K562 (cell line): ENCODE measurements at regions not wholly inside any gene's neighbourhood (a gene's known extent, or its start where the extent isn't known, plus 50 kb on each side); places are given as distances from the start of the nearest gene placed in this dataset.

ENCODE experiments used
- ATAC-seq: fragments of 200-7000 bp; cut with Tn5 transposase; 3 replicates; pipeline ENCODE4 v1.9.1; 2020; ENCODE audit warnings: moderate library complexity
- BruUV-seq: library from RNA; stranded (reverse); fragments of 400-500 nt; replicated peaks from 2 replicates; lab custom pipeline; 2021; lab: Mats Ljungman, UMichigan
- CTCF ChIA-PET: fragments of 300-600 bp; formaldehyde crosslinking; extraction: SDS; loops from one replicate; lab custom pipeline; 2021; ENCODE audit warnings: low intra/inter-chr PET ratio; lab: Yijun Ruan, JAX
- POLR2A ChIA-PET: fragments of 300-600, 350-650 bp; sonication (Branson Sonifier 250); formaldehyde crosslinking; extraction: SDS; loops from one replicate; lab custom pipeline; 2021; ENCODE audit warnings: antibody characterized with exemption, inconsistent platforms; lab: Yijun Ruan, JAX
- DNase-seq, 4 experiments: peaks; one replicate each; pipeline versions ENCODE4 v3.0.0 to v3.0.0-alpha.2; 2011 to 2018; ENCODE audit warnings: low spot score in 3 of 4, mixed read lengths in 3 of 4; ENCODE audit errors: extremely low read depth in 1 of 4
- FAIRE-seq: peaks from 2 replicates; lab custom pipeline; 2011; peaks lifted over from hg19 to GRCh38; lab: Jason Lieb, UNC
- H2AFZ ChIP-seq: 2 replicates; pipeline ENCODE4 v1.6.0; 2011; ENCODE audit warnings: low read depth, low read length, control low read depth, inconsistent platforms
- H3K27ac ChIP-seq: fragments of 200-600 bp; 3 replicates; pipeline ENCODE4 v1.8.0; 2011; ENCODE audit warnings: low read depth, mild to moderate bottlenecking, control low read depth, inconsistent platforms, low read length, moderate library complexity, mixed read lengths; ENCODE audit errors: extremely low read depth
- H3K27me3 ChIP-seq, 2 experiments: fragments of 300-600 bp in 1 of 2; 2 replicates in 1 of 2; 3 replicates in 1 of 2; pipeline versions ENCODE4 v1.6.0 to v1.8.0; 2011; ENCODE audit warnings: inconsistent platforms in 2 of 2, low read length in 2 of 2, mild to moderate bottlenecking in 1 of 2, mixed read lengths in 1 of 2, moderate library complexity in 1 of 2; ENCODE audit not compliant: control insufficient read depth in 2 of 2, insufficient read depth in 2 of 2
- H3K36me3 ChIP-seq: fragments of 300-600 bp; 3 replicates; pipeline ENCODE4 v1.8.0; 2011; ENCODE audit warnings: mild to moderate bottlenecking, low read length, inconsistent platforms; ENCODE audit not compliant: control insufficient read depth, insufficient read depth
- H3K4me1 ChIP-seq, 2 experiments: fragments of 200-600 bp in 1 of 2; replicated peaks in 1 of 2; 2 replicates in 1 of 2; 3 replicates in 1 of 2; pipeline versions ENCODE4 v1.5.1 to v1.8.0; 2011; ENCODE audit warnings: inconsistent platforms in 2 of 2, low read length in 2 of 2, mild to moderate bottlenecking in 1 of 2, mixed read lengths in 1 of 2, moderate library complexity in 1 of 2; ENCODE audit not compliant: control insufficient read depth in 2 of 2, insufficient read depth in 2 of 2
- H3K4me2 ChIP-seq: 2 replicates; pipeline ENCODE4 v1.6.1; 2011; ENCODE audit warnings: low read length, control low read depth, inconsistent platforms, mixed read lengths; ENCODE audit not compliant: insufficient read depth
- H3K4me3 ChIP-seq: fragments of 200-600 bp; sonication (generic), shearing (Covaris generic); 2 replicates; pipeline ENCODE4 v1.5.1; 2016; ENCODE audit warnings: control low read depth, inconsistent platforms
- H3K79me2 ChIP-seq: fragments of 200-600 bp; 3 replicates; pipeline ENCODE4 v1.8.0; 2011; ENCODE audit warnings: low read length, inconsistent platforms; ENCODE audit not compliant: control insufficient read depth, insufficient read depth
- H3K9ac ChIP-seq, 2 experiments: 2 replicates each; pipeline versions ENCODE4 v1.6.0 to v1.6.1; 2011; ENCODE audit warnings: low read depth in 2 of 2, low read length in 2 of 2, control low read depth in 1 of 2, inconsistent platforms in 1 of 2, mild to moderate bottlenecking in 1 of 2, mixed read lengths in 1 of 2; ENCODE audit not compliant: insufficient read depth in 1 of 2
- H3K9me1 ChIP-seq: one replicate; pipeline ENCODE4 v1.6.0; 2011; ENCODE audit warnings: inconsistent platforms, mild to moderate bottlenecking, low read length, moderate library complexity; ENCODE audit not compliant: control insufficient read depth, insufficient read depth
- H3K9me3 ChIP-seq: replicated peaks from 2 replicates; pipeline ENCODE4 v1.5.1; 2011; ENCODE audit warnings: low read depth, low read length, inconsistent platforms; ENCODE audit not compliant: control insufficient read depth, insufficient read depth
- H4K20me1 ChIP-seq: replicated peaks from 2 replicates; pipeline ENCODE4 v1.6.1; 2011; ENCODE audit warnings: low read length, inconsistent platforms, mixed read lengths; ENCODE audit not compliant: control insufficient read depth, insufficient read depth
- ARID1B ChIP-seq: fragments of 450-650 bp; IDR thresholded peaks from 2 replicates; pipeline ENCODE4 v1.6.1; 2016; ENCODE audit warnings: antibody characterized with exemption, mild to moderate bottlenecking, inconsistent platforms
- FOXK2 ChIP-seq, 2 experiments: fragments of 450-650 bp; IDR thresholded peaks in 1 of 2; conservative IDR thresholded peaks in 1 of 2; 2 replicates each; pipeline ENCODE4 v1.6.1; 2016; ENCODE audit warnings: low read depth in 2 of 2, mild to moderate bottlenecking in 1 of 2
- HDAC1 ChIP-seq, 2 experiments: fragments of 450-650 bp; IDR thresholded peaks; 2 replicates each; pipeline ENCODE4 v1.6.1; 2016 to 2017; ENCODE audit warnings: inconsistent platforms in 1 of 2, mild to moderate bottlenecking in 1 of 2, moderate library complexity in 1 of 2
- NR2C1 ChIP-seq, 2 experiments: fragments of 450-650 bp; IDR thresholded peaks; 2 replicates each; pipeline ENCODE4 v1.6.1; 2017; ENCODE audit warnings: mild to moderate bottlenecking in 2 of 2, antibody characterized with exemption in 1 of 2, inconsistent platforms in 1 of 2, missing compliant biosample characterization in 1 of 2, missing genetic modification characterization in 1 of 2
- TCFL5 ChIP-seq: fragments of 250-450 bp; sonication (Bioruptor Pico); conservative IDR thresholded peaks from 2 replicates; pipeline ENCODE4 v1.6.1; 2021; ENCODE audit warnings: mild to moderate bottlenecking, moderate library complexity, matching md5 sums
- U2AF2 ChIP-seq: fragments of 200-400 bp; formaldehyde crosslinking; optimal IDR thresholded peaks from 2 replicates; pipeline ENCODE3; 2017; ENCODE audit warnings: low read depth, mild to moderate bottlenecking, low read length
- ZNF140 ChIP-seq: fragments of 250-450 bp; sonication (Bioruptor Pico); IDR thresholded peaks from 2 replicates; pipeline ENCODE4 v1.8.0; 2021; ENCODE audit warnings: moderate library complexity, mild to moderate bottlenecking, inconsistent platforms
- ZNF354B ChIP-seq: fragments of 250-450 bp; sonication (Bioruptor Pico); IDR thresholded peaks from 2 replicates; pipeline ENCODE4 v1.4.0; 2020
- WGBS: fragments of 100-300 bp; shearing (Covaris generic); methylation state at CpG from one replicate; pipeline ENCODE4 v1.1.6; 2016; ENCODE audit warnings: low coverage, mixed read lengths; ENCODE audit not compliant: insufficient coverage; ENCODE audit errors: missing lambda C conversion rate; 5-methylcytosine and 5-hydroxymethylcytosine counted together
- in situ Hi-C: fragments of 300-500 bp; cut with MboI; formaldehyde crosslinking; loops from 4 replicates; pipeline ENCODE4 v1.15.0; 2018; ENCODE audit warnings: inconsistent platforms, mixed read lengths
- intact Hi-C: fragments of 100-400 bp; cut with micrococcal nuclease; formaldehyde crosslinking; loops from 2 replicates; pipeline ENCODE4 v1.14.2; 2022
- TF ChIP-seq, protein P1 (sequence below), 2 experiments: fragments of 250-450 bp in 1 of 2; fragments of 450-650 bp in 1 of 2; sonication (Bioruptor Pico) in 1 of 2; IDR thresholded peaks; 2 replicates each; pipeline versions ENCODE4 v1.6.1 to v1.8.0; 2016 to 2021; ENCODE audit warnings: mild to moderate bottlenecking in 2 of 2, moderate library complexity in 2 of 2, missing compliant biosample characterization in 1 of 2, missing genetic modification characterization in 1 of 2
- TF ChIP-seq, protein P2 (sequence below): fragments of 250-450 bp; sonication (Bioruptor Pico); IDR thresholded peaks from 2 replicates; pipeline ENCODE4 v1.4.0; 2020; ENCODE audit warnings: mild to moderate bottlenecking

DNA sequence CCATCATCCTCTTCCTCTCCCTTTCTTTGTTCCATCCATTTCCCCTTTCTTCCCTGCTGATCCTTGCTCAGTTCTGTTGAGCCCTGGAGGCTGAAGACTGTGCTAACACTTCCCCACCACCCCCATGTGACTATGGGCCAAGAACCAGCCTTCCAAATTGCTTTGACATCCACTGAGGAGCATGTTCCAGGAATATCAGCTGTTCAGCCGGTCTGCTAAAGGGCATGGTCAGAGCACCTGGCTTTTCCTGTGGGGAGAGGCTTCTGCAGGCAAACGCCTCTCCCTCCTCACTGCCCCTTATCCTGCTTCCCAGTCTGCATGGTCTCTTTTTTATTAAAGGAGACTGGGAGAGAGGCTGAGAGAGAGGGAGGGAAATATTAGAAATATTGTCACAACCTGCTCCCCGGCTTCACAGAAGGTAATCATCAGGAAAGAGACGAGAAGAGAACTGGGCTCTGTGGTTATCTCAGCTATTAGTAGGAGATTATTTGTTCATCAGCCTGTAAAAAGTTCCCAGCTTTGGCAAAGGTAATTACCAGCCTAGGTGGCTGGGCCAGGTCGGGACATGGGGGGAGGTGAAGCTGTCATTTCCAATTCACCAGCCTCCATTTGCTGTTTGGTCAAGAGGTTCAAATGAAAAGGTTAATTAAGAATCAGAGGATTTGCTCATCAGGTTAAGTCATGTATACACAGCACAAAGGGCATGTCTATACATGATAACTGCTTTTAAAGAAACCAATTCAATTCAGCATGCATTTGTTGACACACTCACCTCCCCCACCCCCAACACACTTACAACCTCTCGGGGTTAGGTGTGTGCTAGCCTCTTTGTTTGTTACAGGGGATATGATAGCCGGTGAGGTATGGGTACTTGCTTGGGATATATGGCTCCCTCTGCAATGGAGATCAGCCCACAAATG is 83.7 kb upstream of the CRHR1 start:
- BruUV-seq: no TSS peak
- TF ChIP-seq, protein P1, sequence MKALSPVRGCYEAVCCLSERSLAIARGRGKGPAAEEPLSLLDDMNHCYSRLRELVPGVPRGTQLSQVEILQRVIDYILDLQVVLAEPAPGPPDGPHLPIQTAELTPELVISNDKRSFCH (CRISPR knock-in tag; IDR thresholded peaks at IDR 0.05): no peak
- TF ChIP-seq, protein P1 (tag; IDR thresholded peaks at IDR 0.05): no peak
- no peak for TF ChIP-seq HDAC1 (IDR thresholded peaks at IDR 0.05)
- TF ChIP-seq U2AF2: no peak
- TF ChIP-seq, protein P2, sequence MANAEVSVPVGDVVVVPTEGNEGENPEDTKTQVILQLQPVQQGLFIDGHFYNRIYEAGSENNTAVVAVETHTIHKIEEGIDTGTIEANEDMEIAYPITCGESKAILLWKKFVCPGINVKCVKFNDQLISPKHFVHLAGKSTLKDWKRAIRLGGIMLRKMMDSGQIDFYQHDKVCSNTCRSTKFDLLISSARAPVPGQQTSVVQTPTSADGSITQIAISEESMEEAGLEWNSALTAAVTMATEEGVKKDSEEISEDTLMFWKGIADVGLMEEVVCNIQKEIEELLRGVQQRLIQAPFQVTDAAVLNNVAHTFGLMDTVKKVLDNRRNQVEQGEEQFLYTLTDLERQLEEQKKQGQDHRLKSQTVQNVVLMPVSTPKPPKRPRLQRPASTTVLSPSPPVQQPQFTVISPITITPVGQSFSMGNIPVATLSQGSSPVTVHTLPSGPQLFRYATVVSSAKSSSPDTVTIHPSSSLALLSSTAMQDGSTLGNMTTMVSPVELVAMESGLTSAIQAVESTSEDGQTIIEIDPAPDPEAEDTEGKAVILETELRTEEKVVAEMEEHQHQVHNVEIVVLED: no peak
- no peak for TF ChIP-seq FOXK2 (conservative IDR thresholded peaks at IDR 0.05 in 1 of 2, IDR thresholded peaks at IDR 0.05 in 1 of 2; ENCODE audit: low read depth in 2 of 2)
- no peak for TF ChIP-seq NR2C1 (IDR thresholded peaks at IDR 0.05)
- no peak for TF ChIP-seq NR2C1 (tag; IDR thresholded peaks at IDR 0.05)
- no peak for TF ChIP-seq ZNF140
- TF ChIP-seq TCFL5 (CRISPR knock-in tag): no peak
- TF ChIP-seq ZNF354B (CRISPR knock-in tag): no peak
- no peak for TF ChIP-seq ARID1B

More for the DNA sequence above, 83.7 kb upstream of the CRHR1 start:
- Histone ChIP-seq H3K4me1 (no peaks in the 10 kb centered on the region; a peak in 1 of 5 replicates), H3K4me2 (no peak overlapping the region), H3K27ac (no peak overlapping the region), H4K20me1 (peaks cover 6% of the 10 kb centered on the region), H3K9me1 (no peaks in the 10 kb centered on the region), H3K9ac (no peak overlapping the region), H2AFZ (no peak overlapping the region), H3K4me3 (no peak overlapping the region), H3K9me3 (no peaks in the 10 kb centered on the region), H3K27me3 (peaks cover 0 to 13% of the 10 kb centered on the region in 2 experiments; a peak in 2 of 5 replicates), H3K79me2 (no peaks in the 10 kb centered on the region), H3K36me3 (no peaks in the 10 kb centered on the region)
- FAIRE-seq (no peak), DNase-seq (no peak), ATAC-seq (no peak)
- CTCF ChIA-PET: no interaction called here
- 0% methylated on average over 6 of the region's 7 CpGs for WGBS
- POLR2A ChIA-PET: no interaction called here
- in situ Hi-C loops (no loop called here), intact Hi-C loops (no loop called here)
